Liver (tissue), 7 donors: ENCODE measurements at regions not wholly inside any gene's neighbourhood (a gene's known extent, or its start where the extent isn't known, plus 50 kb on each side); places are given as distances from the start of the nearest gene placed in this dataset.

Experiments
- DNase-seq: peaks from one replicate; pipeline ENCODE4 v3.0.0-alpha.2; 2017; ENCODE audit warnings: low spot score
- H3K27ac ChIP-seq, 2 donors: one replicate each; pipeline ENCODE4 v1.7.0; 2013; ENCODE audit warnings: inconsistent platforms in 2 of 2, low read length in 2 of 2, control low read depth in 1 of 2, low read depth in 1 of 2, mild to moderate bottlenecking in 1 of 2
- H3K27me3 ChIP-seq, 4 donors: one replicate each; pipeline versions ENCODE4 v1.6.1 to v1.7.0; 2013; ENCODE audit warnings: low read length in 3 of 4, inconsistent platforms in 1 of 4, mild to moderate bottlenecking in 1 of 4, moderate library complexity in 1 of 4; ENCODE audit not compliant: control insufficient read depth in 4 of 4, insufficient read depth in 4 of 4
- H3K36me3 ChIP-seq, 4 donors: one replicate each; pipeline versions ENCODE4 v1.6.1 to v1.7.0; 2013; ENCODE audit warnings: low read length in 3 of 4, mild to moderate bottlenecking in 3 of 4, low read depth in 1 of 4, moderate library complexity in 1 of 4; ENCODE audit not compliant: control insufficient read depth in 4 of 4, insufficient read depth in 3 of 4
- H3K4me1 ChIP-seq, 4 donors: one replicate each; pipeline versions ENCODE4 v1.6.1 to v1.7.0; 2013; ENCODE audit warnings: low read length in 3 of 4, mild to moderate bottlenecking in 3 of 4, moderate library complexity in 1 of 4; ENCODE audit not compliant: control insufficient read depth in 4 of 4, insufficient read depth in 4 of 4
- H3K4me3 ChIP-seq, 3 donors: one replicate each; pipeline versions ENCODE4 v1.6.1 to v1.7.0; 2013; ENCODE audit warnings: low read length in 3 of 3, control low read depth in 1 of 3, low read depth in 1 of 3, mild to moderate bottlenecking in 1 of 3
- H3K9ac ChIP-seq, 2 donors: one replicate each; pipeline ENCODE4 v1.7.0; 2013; ENCODE audit warnings: low read length in 2 of 2, mild to moderate bottlenecking in 2 of 2, moderate library complexity in 2 of 2, control low read depth in 1 of 2, low read depth in 1 of 2
- H3K9me3 ChIP-seq, 4 donors: one replicate each; pipeline versions ENCODE4 v1.6.1 to v1.7.0; 2013; ENCODE audit warnings: low read length in 3 of 4; ENCODE audit not compliant: control insufficient read depth in 4 of 4
- ATF3 ChIP-seq: IDR thresholded peaks from 2 replicates; pipeline ENCODE4 v1.6.1; 2016; ENCODE audit warnings: antibody characterized with exemption
- EGR1 ChIP-seq, 2 donors: IDR thresholded peaks; 2 replicates each; pipeline ENCODE4 v1.6.1; 2016 to 2018; ENCODE audit warnings: antibody characterized with exemption in 2 of 2, low read depth in 2 of 2
- FOXA2 ChIP-seq: IDR thresholded peaks from 2 replicates; pipeline ENCODE4 v1.6.1; 2016; ENCODE audit warnings: antibody characterized with exemption
- GABPA ChIP-seq, 2 donors: IDR thresholded peaks in 1 of 2; conservative IDR thresholded peaks in 1 of 2; 2 replicates each; pipeline ENCODE4 v1.6.1; 2016; ENCODE audit warnings: antibody characterized with exemption in 2 of 2, mild to moderate bottlenecking in 1 of 2, moderate library complexity in 1 of 2
- NR2F2 ChIP-seq: IDR thresholded peaks from 2 replicates; pipeline ENCODE4 v1.6.1; 2016; ENCODE audit warnings: antibody characterized with exemption
- REST ChIP-seq: IDR thresholded peaks from 2 replicates; pipeline ENCODE4 v1.6.1; 2016; ENCODE audit warnings: antibody characterized with exemption, mild to moderate bottlenecking
- RXRA ChIP-seq, 2 donors: IDR thresholded peaks; 2 replicates each; pipeline ENCODE4 v1.6.1; 2017 to 2018; ENCODE audit warnings: antibody characterized with exemption in 2 of 2, mild to moderate bottlenecking in 1 of 2
- SP1 ChIP-seq: IDR thresholded peaks from 2 replicates; pipeline ENCODE4 v1.6.1; 2018; ENCODE audit warnings: antibody characterized with exemption, mild to moderate bottlenecking
- TAF1 ChIP-seq: conservative IDR thresholded peaks from 2 replicates; pipeline ENCODE4 v1.6.1; 2016; ENCODE audit warnings: antibody characterized with exemption, mild to moderate bottlenecking
- YY1 ChIP-seq: IDR thresholded peaks from 2 replicates; pipeline ENCODE4 v1.6.1; 2016; ENCODE audit warnings: antibody characterized with exemption, mild to moderate bottlenecking
- ZBTB33 ChIP-seq: IDR thresholded peaks from 2 replicates; pipeline ENCODE4 v1.6.1; 2016; ENCODE audit warnings: antibody characterized with exemption
- WGBS: extraction: QIAGEN DNeasy Blood & Tissue Kit; methylation state at CpG from one replicate; pipeline ENCODE4 v1.1.7; 2013; 5-methylcytosine and 5-hydroxymethylcytosine counted together
- donor health status: healthy.
- donor health status: healthy.
- donor health status: healthy.
- donor health status: healthy.

- DNase-seq: no peak
- Histone ChIP-seq H3K36me3 (no peaks in the 10 kb centered on the region), H3K9me3 (no peaks in the 10 kb centered on the region), H3K27me3 (no peaks in the 10 kb centered on the region), H3K4me1 (no peaks in the 10 kb centered on the region), H3K27ac (no peak overlapping the region), H3K9ac (no peak overlapping the region), H3K4me3 (no peak overlapping the region)
- TF ChIP-seq NR2F2: no peak
- TF ChIP-seq RXRA (IDR thresholded peaks at IDR 0.05): no peak
- TF ChIP-seq YY1: no peak
- no peak for TF ChIP-seq ZBTB33
- TF ChIP-seq TAF1: no peak
- TF ChIP-seq FOXA2: no peak
- WGBS: 57% methylated on average over 2 of the region's 2 CpGs
Observed at GRCh38 chr5:4665911-4666310, 474.2 kb upstream of the ADAMTS16 start.

GRCh38 chr5:4674166-4674565 is 466.0 kb upstream of the ADAMTS16 start:
- H3K27me3 ChIP-seq: no peaks in the 10 kb centered on the region
- H3K9me3 ChIP-seq: no peaks in the 10 kb centered on the region
- no peaks in the 10 kb centered on the region for H3K4me1 ChIP-seq
- DNase-seq: no peak
- no peak overlapping the region for H3K4me3 ChIP-seq
- TF ChIP-seq ZBTB33: no peak
- no peak for TF ChIP-seq ATF3
- no peak for TF ChIP-seq EGR1 (IDR thresholded peaks at IDR 0.05; ENCODE audit: low read depth in 2 of 2)
- no peak for TF ChIP-seq NR2F2
- no peak for TF ChIP-seq GABPA (IDR thresholded peaks at IDR 0.05 in 1 of 2, conservative IDR thresholded peaks at IDR 0.05 in 1 of 2)
- TF ChIP-seq REST: no peak
- no peak for TF ChIP-seq SP1
- TF ChIP-seq YY1: no peak
- no peak overlapping the region for H3K9ac ChIP-seq
- 39% methylated on average over 1 of the region's 1 CpG for WGBS
- H3K27ac ChIP-seq: no peak overlapping the region
- no peaks in the 10 kb centered on the region for H3K36me3 ChIP-seq
